ENCODE measurements at regions not wholly inside any gene's neighbourhood (a gene's known extent, or its start where the extent isn't known, plus 50 kb on each side); places are given as distances from the start of the nearest gene placed in this dataset.

- TF ChIP-seq CTCF (IDR thresholded peaks at IDR 0.05; ENCODE audit: extremely low read depth, missing control alignments), result no peak
- no peak for DNase-seq (ENCODE audit: low spot score)
Observed at GRCh38 chr22:48305726-48306235, 1521.9 kb downstream of the BRD1 start.

GRCh38 chr22:48303369-48303725 lies 1524.3 kb downstream of the BRD1 start:
- no peak for TF ChIP-seq CTCF (IDR thresholded peaks at IDR 0.05; ENCODE audit: extremely low read depth, missing control alignments)

GRCh38 chr22:48302657-48303368 lies 1524.9 kb downstream of the BRD1 start:
- TF ChIP-seq CTCF (IDR thresholded peaks at IDR 0.05; ENCODE audit: extremely low read depth, missing control alignments), result no peak

More at GRCh38 chr22:48303369-48303725, 1524.3 kb downstream of the BRD1 start:
- DNase-seq (ENCODE audit: low spot score), result no peak

GRCh38 chr22:48301908-48302307 lies 1525.8 kb downstream of the BRD1 start:
- no peak for DNase-seq (ENCODE audit: low spot score)
- TF ChIP-seq CTCF (IDR thresholded peaks at IDR 0.05; ENCODE audit: extremely low read depth, missing control alignments), result no peak

More at GRCh38 chr22:48302657-48303368, 1524.9 kb downstream of the BRD1 start:
- DNase-seq (ENCODE audit: low spot score), result no peak

GRCh38 chr22:48301421-48301820 lies 1526.3 kb downstream of the BRD1 start:
- DNase-seq (ENCODE audit: low spot score), result no peak

GRCh38 chr22:48300877-48301276 lies 1526.8 kb downstream of the BRD1 start:
- DNase-seq (ENCODE audit: low spot score), result no peak
- no peak for TF ChIP-seq CTCF (IDR thresholded peaks at IDR 0.05; ENCODE audit: extremely low read depth, missing control alignments)

More at GRCh38 chr22:48301421-48301820, 1526.3 kb downstream of the BRD1 start:
- no peak for TF ChIP-seq CTCF (IDR thresholded peaks at IDR 0.05; ENCODE audit: extremely low read depth, missing control alignments)

- TF ChIP-seq CTCF (IDR thresholded peaks at IDR 0.05; ENCODE audit: extremely low read depth, missing control alignments), result no peak
- DNase-seq (ENCODE audit: low spot score), result no peak
Observed at GRCh38 chr22:48299801-48300200, 1527.9 kb downstream of the BRD1 start.

All from GM20000 (cell line).